ENCODE measurements at regions not wholly inside any gene's neighbourhood (a gene's known extent, or its start where the extent isn't known, plus 50 kb on each side); places are given as distances from the start of the nearest gene placed in this dataset.

- no peak for DNase-seq
- H3K27me3 ChIP-seq (replicated peaks in 1 of 7): no peaks in the 10 kb centered on the region
- intact Hi-C loops (cut with DNase I; ENCODE audit: low total_unique reads): no loop called here
Observed at GRCh38 chr14:71595441-71595840, 336.8 kb upstream of the RGS6 start.

GRCh38 chr14:71597287-71597920, 334.8 kb upstream of the RGS6 start:
- 55 to 74% (median 65%) methylated on average over 2 of the region's 2 CpGs for WGBS, 5 donors
- H3K27ac ChIP-seq: peak overlapping the region in 6 of 8 donors; percentile 47 to 79 (median 62)

More at GRCh38 chr14:71595441-71595840, 336.8 kb upstream of the RGS6 start:
- 86 to 97% (median 92%) methylated on average over 3 of the region's 3 CpGs for WGBS, 5 donors
- Histone ChIP-seq H3K9me3 (peaks cover 0 to 11% (median 7%) of the 10 kb centered on the region in 8 donors), H3K4me3 (no peak overlapping the region), H3K4me1 (peaks cover 15 to 80% (median 38%) of the 10 kb centered on the region in 6 donors), H3K27ac (no peak overlapping the region), H3K36me3 (peaks cover 0 to 16% (median 1%) of the 10 kb centered on the region in 6 donors)
- TF ChIP-seq POLR2A (IDR thresholded peaks at IDR 0.05): no peak
- no peak for TF ChIP-seq CTCF (IDR thresholded peaks at IDR 0.05 in 8 of 11, conservative IDR thresholded peaks at IDR 0.05 in 3 of 11)

GRCh38 chr14:71597955-71598660, 334.1 kb upstream of the RGS6 start:
- no peak for TF ChIP-seq CTCF (IDR thresholded peaks at IDR 0.05 in 8 of 11, conservative IDR thresholded peaks at IDR 0.05 in 3 of 11)
- TF ChIP-seq POLR2A (IDR thresholded peaks at IDR 0.05): no peak
- TF ChIP-seq POLR2AphosphoS5 (IDR thresholded peaks at IDR 0.05): no peak
- no peak for DNase-seq
- H3K4me1 ChIP-seq: peaks cover 7 to 54% (median 22%) of the 10 kb centered on the region in 6 donors
- intact Hi-C loops (cut with DNase I; ENCODE audit: low total_unique reads): no loop called here
- peak overlapping the region in 6 of 8 donors; percentile 47 to 79 (median 62) for H3K27ac ChIP-seq
- no peaks in the 10 kb centered on the region for H3K27me3 ChIP-seq (replicated peaks in 1 of 7)
- peak overlapping the region in 1 of 8 donors; percentile 16 for H3K4me3 ChIP-seq
- H3K9me3 ChIP-seq: peaks cover 0 to 20% (median 15%) of the 10 kb centered on the region in 8 donors
- peaks cover 0 to 16% (median 2%) of the 10 kb centered on the region in 6 donors for H3K36me3 ChIP-seq
- 49 to 62% (median 57%) methylated on average over 4 of the region's 4 CpGs for WGBS, 5 donors

More at GRCh38 chr14:71597287-71597920, 334.8 kb upstream of the RGS6 start:
- no peak for DNase-seq
- peaks cover 7 to 61% (median 28%) of the 10 kb centered on the region in 6 donors for H3K4me1 ChIP-seq
- H3K4me3 ChIP-seq: peak overlapping the region in 1 of 8 donors; percentile 16
- H3K36me3 ChIP-seq: peaks cover 0 to 16% (median 2%) of the 10 kb centered on the region in 6 donors
- TF ChIP-seq POLR2AphosphoS5 (IDR thresholded peaks at IDR 0.05) (peak in 1 of 3 donors; percentile 2), POLR2A (IDR thresholded peaks at IDR 0.05) (no peak)
- peaks cover 0 to 20% (median 15%) of the 10 kb centered on the region in 8 donors for H3K9me3 ChIP-seq
- H3K27me3 ChIP-seq (replicated peaks in 1 of 7): no peaks in the 10 kb centered on the region
- intact Hi-C loops (cut with DNase I; ENCODE audit: low total_unique reads): no loop called here

GRCh38 chr14:71600309-71600708, 331.9 kb upstream of the RGS6 start:
- Histone ChIP-seq H3K27me3 (replicated peaks in 1 of 7) (no peaks in the 10 kb centered on the region), H3K4me3 (no peak overlapping the region), H3K36me3 (peaks cover 0 to 22% (median 2%) of the 10 kb centered on the region in 6 donors), H3K4me1 (peaks cover 4 to 33% (median 15%) of the 10 kb centered on the region in 6 donors), H3K9me3 (peaks cover 0 to 32% (median 26%) of the 10 kb centered on the region in 8 donors), H3K27ac (no peak overlapping the region)
- intact Hi-C loops (cut with DNase I; ENCODE audit: low total_unique reads): no loop called here
- WGBS, 5 donors: 94 to 99% (median 98%) methylated on average over 2 of the region's 2 CpGs
- no peak for TF ChIP-seq POLR2AphosphoS5 (IDR thresholded peaks at IDR 0.05)
- no peak for TF ChIP-seq POLR2A (IDR thresholded peaks at IDR 0.05)
- TF ChIP-seq CTCF (IDR thresholded peaks at IDR 0.05 in 8 of 11, conservative IDR thresholded peaks at IDR 0.05 in 3 of 11): no peak
- DNase-seq: no peak
